GM21367 (cell line): ENCODE measurements at regions not wholly inside any gene's neighbourhood (a gene's known extent, or its start where the extent isn't known, plus 50 kb on each side); places are given as distances from the start of the nearest gene placed in this dataset.
"Not testable (repeated sequence)": the region's sequence is repeated elsewhere in the genome, so short reads cannot be mapped to it uniquely, and the experiment has no call there.

Source experiments
- ATAC-seq: cut with Tn5 transposase; IDR thresholded peaks from one replicate; pipeline ENCODE4 v1.9.1; 2021; ENCODE audit not compliant: unreplicated experiment

DNA sequence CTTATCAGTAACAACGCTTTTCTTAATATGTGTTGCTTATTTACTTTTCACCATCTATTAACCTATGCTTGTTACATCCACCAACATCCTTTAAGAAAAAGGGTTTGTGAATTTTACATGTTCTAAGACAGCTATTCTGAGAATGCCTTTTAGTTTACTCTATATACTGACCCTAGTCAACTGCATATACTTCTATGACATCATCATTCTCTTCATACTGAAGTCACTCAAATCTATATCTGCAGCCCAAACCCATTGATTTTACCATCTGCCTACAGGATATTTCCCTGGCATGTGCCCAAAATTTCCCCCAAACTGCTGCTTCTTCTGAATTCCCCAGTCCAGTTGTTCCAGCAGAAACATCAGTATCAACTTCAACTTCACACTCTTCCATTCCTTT lies 94.6 kb upstream of the FAM204A start:
- no peak for ATAC-seq

DNA sequence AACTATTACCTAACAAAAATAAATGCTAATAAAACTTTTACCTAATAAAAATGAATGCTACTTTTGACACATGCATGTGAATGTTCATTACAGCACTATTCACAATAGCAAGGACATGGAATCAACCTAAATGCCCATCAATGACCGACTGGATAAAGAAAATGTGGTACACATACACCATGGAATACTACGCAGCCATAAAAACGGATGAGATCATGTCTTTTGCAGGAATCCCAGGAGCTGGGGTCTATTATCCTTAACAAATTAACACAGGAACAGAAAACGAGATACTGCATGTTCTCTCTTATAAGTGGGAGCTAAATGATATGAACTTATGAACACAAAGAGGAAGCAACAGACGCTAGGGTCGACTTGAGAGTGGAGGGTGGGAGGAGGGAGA lies 88.1 kb upstream of the FAM204A start:
- ATAC-seq: no peak

DNA sequence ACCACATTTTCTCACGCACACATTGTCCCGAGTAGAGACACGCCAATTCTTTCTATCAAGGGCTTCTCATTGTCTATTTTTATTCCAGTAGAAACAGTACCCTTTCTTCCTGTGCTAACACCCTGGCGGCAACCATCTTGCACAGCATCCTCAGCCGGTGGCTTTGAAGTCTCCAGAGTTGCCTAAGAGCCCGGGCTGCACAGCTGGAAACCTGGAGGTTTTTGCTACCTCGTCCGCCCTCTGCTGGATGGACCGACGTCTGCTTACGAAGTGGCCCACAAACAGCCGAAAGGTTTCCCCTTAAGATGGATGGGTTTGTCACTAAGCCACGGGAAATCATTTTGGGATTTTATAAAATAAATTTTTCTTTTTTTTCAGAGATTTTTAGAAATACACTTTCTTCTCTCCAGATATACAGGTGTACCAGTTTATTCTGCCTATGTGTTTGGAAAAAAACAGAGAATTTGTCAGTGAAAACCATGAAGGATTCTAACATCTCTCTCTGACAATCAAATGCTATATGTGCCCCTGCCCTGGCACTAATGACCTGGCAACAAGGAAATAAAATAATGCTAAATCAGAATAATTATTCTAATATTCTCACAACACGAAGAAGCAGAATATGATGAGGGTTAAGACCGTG lies 81.8 kb upstream of the FAM204A start:
- ATAC-seq: peak; percentile 92

DNA sequence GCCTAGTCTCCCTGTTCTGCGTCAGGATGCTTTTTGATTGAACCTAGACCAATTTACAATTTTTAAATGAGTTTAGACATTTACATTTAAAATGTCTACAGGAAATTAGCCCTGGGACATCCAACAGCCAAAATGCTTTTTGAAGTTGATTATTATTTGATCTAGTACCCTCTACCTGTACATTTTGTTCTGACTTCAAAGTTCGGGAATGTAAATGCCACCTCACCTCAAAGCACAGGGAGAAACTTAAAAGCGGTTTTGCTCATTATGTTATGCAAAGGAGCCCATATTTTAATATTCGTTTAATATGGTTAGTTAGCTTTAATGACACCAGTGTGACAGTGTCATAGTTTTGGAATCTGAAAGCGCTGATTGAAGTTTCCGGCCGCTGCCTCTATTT lies 80.1 kb upstream of the FAM204A start:
- ATAC-seq: no peak

DNA sequence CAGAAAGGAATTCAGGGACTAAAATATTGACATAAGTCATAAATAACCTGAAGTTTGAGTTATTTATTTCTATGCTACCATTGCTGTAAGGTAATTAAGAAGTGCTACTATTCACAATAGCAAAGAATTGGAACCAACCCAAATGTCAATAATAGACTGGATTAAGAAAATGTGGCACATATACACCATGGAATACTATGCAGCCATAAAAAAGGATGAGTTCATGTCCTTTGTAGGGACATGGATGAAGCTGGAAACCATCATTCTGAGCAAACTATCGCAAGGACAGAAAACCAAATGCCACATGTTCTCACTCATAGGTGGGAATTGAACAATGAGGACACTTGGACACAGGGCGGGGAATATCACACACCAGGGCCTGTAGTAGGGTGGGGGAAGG lies 77.9 kb upstream of the FAM204A start:
- ATAC-seq: not testable (repeated sequence)

DNA sequence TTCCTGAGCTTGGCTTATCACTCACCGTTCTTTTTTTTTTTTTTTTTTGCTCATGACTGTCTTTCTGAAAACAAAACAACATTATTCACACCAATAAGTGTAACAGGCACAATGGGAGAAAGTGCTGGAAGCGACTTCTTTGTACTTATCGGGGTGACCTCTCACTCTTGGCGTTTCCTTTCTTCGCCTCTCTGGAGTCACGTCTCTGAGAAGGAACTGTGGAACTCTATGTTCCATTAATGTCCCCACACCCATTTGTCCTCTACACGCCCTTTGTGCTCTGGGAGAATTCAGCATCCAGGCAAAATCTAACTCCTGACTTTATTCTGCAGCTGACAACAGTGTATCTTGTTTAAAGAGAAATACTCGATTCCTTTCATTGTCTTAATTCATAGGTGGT lies 70.8 kb upstream of the FAM204A start:
- no peak for ATAC-seq

DNA sequence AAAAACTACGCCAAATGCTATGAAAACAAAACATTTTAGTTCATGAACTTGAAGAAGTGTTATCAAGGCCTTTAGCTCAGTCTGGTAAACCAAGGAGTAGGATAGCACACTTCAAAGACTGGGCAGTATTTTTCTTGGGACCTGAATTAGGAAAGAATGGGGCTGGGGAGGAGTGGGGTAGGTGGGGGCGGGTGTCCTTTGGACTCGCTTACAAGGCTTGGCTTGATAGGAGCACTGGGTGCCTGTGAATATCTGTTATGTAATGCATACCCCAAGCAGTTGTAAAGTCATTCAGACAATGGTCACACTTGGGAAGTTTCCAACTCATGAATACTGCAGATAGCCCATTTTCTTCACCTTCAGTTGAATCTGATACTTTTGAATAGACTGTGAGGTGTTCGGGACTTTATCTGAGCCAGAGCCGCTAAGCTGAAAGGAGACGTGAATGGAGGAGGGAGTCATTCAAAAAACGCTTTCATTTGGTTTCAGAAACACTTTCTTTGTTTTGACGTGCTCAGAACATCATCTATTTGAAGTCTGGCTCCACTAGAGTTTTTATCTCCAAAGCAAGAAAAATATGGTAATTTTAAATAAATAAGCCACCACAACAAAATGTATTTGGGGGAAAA lies 70.1 kb upstream of the FAM204A start:
- no peak for ATAC-seq

DNA sequence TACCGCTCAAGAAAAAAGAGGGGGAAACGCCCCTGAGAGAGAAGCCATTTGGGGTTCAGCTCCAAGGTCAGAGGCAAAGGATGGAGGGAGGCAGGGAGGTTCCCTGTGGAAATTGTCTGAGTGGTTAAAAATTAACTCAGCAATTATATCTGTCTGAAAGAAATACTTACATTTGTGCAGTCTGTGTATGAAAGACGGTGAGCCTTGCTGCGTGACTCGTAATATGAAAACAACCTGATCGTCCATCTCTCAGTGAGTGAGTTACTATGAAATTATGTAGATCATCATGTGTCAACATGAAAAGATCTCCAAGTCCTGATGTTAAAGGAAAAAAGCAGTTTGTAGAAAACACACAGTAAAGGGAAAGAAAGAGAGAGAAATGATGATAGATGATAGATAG lies 67.2 kb upstream of the FAM204A start:
- ATAC-seq: no peak

DNA sequence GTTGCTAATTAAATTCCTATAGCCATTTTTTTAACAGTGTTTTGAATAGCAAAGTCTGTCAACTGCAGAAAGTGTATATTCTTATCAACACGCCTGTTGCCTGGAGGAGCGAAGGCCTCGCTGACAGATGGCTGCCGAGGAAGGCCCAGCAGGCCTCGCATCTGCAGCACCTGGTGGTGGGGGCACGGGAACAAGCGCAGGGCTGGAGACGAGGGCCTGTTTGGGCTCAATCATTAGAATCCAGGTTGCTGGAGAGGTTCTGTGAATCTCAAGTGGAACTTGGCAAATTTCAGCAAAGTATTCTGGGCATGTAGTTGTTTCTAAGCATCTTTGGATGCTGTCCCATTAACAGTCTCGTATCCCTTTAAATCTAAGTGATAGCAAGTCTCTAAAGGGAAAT lies 66.1 kb upstream of the FAM204A start:
- ATAC-seq: no peak

DNA sequence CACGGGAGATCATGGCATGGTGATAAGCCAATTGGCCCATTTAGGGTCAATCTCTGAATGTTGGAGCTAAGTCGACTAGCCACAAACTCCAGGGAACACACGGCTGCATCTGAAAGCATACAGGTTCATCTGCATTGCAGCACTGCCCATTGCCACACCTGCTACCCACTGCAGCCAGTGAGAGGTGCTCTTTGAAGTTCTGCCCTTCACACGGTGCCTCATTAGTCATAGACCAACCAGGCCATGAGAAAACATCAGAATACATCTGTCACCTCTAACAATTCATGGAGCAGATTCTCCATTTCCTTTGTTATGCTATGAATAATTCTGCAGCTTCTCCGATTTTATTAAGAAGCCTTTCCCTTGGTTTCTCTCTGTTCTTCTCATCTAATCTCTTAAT lies 65.7 kb upstream of the FAM204A start:
- ATAC-seq: no peak

DNA sequence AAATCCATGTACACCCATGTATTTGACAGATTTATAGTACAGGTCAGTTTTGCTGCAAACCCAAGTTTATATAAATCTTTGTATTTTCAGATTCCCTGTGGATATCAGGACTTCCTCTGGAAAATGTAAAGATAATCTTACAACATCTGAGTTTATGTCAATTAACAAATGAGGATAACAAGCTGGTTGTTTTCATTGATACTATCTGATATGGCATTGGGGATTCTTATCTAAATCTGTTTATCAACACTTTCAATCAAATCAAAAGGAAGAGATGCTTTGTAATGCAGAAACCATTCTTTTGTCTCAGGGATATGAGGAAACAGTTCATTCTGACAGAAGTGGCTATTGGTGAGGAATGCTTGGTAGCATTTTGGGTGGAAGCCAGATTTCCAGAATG lies 64.9 kb upstream of the FAM204A start:
- no peak for ATAC-seq

DNA sequence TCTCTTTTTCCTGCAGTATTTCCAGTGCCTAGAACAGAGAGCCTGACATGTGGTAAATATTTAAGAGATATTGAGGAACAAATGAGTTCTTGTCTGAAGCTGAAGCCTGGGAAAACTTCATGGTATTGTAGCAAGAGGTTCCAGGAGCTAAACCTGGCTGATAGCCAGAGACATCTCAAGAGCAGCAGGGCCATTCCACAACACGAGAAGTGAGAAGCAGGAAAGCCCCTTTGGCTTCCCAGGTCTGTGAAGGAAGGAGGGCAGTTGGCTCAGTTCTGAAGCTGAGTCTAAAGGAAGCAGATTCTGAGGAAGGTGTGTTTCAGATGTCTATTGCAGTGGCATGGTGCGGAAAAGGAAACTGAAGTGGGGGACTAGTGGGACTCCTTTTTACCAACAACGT lies 63.8 kb upstream of the FAM204A start:
- no peak for ATAC-seq

DNA sequence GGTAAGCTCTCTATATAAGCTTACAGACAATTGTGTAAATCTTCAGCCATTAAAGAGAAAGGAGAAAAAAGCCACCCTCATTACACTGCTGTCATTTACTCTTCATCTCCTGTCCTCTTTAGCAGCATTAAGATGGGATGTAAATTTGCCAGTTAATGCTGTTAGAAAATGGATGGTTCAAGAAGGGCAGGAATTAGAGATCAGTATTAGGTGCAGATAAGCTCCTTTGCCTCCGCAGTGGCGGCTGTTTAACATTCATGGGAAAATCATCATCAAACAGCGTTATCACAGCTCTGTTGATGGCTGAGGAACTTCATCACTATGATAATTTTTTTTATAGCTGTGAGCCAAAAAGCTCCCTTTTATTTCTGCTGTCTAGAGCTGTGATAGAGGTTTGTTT lies 61.8 kb upstream of the FAM204A start:
- no peak for ATAC-seq

DNA sequence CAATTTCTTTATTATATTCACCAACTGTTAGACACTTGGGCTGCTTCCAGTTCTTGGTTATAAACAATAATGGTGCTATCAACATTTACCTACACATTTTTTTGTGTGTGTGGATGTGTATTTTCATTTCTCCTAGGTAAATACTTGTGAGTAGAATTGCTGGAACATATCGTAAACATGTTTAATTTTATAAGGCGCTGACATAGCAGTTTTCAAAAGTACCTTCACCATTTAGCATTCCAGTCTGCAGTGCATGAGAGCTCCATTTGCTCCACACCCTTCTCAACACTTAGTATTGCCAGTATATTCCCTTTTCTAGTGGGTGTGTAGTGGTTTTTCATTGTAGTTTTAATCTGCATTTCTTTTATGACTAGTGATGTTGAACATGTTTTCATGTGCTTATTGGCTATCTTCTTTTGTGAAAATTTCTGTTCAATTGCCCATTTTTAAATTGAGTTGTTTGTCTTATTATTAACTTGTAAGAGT lies 59.6 kb upstream of the FAM204A start:
- ATAC-seq: no peak

DNA sequence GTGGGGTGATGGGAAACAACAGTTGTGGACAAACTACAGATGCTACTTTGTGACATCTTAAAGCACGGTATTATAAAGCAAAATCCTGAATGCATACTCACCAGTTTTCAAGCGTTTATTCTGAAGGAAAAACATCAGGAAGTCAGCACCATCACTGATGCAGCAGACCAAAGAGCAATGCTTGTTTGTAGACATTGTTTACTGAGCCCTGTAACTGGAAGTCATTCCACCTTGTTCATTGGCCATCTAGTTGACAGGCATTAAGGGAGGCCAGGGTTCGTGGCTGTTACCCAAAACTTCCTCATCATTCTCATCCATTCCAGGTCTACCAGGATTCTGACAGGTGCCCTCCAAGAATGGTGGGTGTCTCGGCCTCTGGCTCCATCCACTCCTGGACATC lies 55.3 kb upstream of the FAM204A start:
- no peak for ATAC-seq

DNA sequence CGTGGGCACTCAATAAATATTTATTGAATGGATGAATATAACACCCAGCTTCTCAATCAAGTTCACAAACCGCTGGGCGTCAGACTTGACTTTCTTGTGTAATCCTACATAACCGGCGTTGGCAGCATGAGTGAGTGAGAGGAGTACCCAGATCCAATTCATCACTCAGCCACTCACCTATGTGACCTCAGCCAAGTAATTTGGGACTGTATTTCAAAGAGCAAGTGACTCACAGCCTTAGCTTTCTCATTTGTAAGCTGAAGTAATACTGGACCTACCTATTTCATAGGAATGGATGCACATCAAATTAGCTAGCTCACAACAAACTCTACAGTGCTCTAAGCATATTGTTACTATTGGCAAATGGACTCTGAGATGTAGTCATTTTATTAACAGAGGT lies 53.8 kb upstream of the FAM204A start:
- no peak for ATAC-seq

DNA sequence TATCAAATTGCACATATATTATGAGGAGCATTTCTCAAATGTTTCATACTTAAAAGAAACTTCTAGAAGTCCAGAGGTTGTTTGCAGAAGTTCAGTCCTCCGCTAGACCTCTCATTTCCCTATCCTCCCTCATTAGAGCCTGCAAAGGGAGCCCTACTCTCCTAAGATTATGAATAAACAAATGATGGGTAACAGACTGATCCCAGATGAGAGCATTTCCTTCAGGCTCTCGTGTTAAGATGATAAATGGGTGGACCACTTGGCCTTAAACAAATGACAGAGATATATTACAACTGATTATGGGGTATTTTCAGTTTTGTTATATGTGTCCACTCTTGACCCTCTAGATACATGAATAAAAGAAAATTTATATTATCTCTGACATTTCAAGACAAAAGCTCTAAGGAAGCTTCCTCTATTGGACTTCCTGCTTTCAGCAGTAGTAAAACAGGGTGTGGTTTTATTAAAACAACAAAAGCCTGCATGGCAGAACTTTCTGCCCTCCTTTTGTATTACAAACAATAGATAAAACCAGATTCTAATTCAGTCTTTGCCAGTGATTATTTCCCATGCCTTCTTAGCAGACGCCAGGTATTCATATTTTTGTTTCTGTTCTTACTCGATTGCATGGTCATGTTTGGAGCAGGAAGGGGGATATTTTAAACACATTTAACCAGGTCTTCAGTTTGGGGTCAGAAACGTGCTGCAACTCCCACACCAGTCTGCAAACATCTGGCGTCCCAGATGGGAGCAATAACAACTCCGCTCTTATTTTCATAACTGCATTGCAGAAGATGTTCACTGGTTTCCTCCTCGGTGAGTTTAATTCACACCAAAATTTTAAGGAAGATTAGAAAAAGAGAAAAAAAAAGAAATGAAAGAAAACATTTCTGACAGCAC lies 52.4 kb upstream of the FAM204A start:
- ATAC-seq: no peak

DNA sequence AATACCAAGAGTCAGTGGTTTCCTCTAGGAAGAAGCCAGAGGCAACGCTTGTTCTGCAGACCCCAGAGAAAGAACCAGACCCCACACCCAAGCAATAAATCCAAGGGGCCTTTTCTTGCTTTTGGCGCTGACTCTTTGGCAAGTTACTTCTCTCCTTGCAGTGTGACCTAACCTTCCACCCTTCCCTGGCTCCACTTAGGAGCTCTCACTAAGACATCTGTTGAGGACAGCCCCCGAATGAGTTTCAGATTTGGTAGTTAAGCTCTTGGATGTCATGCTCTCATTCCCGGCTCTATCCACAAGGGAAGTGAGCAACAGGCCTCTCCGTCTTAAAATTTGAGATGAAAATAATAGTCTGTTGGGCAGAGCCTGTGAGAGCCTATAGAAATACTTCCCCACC lies 50.6 kb upstream of the FAM204A start:
- ATAC-seq: no peak
